K562 (cell line): ENCODE measurements at regions not wholly inside any gene's neighbourhood (a gene's known extent, or its start where the extent isn't known, plus 50 kb on each side); places are given as distances from the start of the nearest gene placed in this dataset.

Source experiments
- ATAC-seq: fragments of 200-7000 bp; cut with Tn5 transposase; 3 replicates; pipeline ENCODE4 v1.9.1; 2020; ENCODE audit warnings: moderate library complexity
- BruUV-seq: library from RNA; stranded (reverse); fragments of 400-500 nt; replicated peaks from 2 replicates; lab custom pipeline; 2021; lab: Mats Ljungman, UMichigan
- CTCF ChIA-PET: fragments of 300-600 bp; formaldehyde crosslinking; extraction: SDS; loops from one replicate; lab custom pipeline; 2021; ENCODE audit warnings: low intra/inter-chr PET ratio; lab: Yijun Ruan, JAX
- POLR2A ChIA-PET: fragments of 300-600, 350-650 bp; sonication (Branson Sonifier 250); formaldehyde crosslinking; extraction: SDS; loops from one replicate; lab custom pipeline; 2021; ENCODE audit warnings: antibody characterized with exemption, inconsistent platforms; lab: Yijun Ruan, JAX
- DNase-seq, 4 experiments: peaks; one replicate each; pipeline versions ENCODE4 v3.0.0 to v3.0.0-alpha.2; 2011 to 2018; ENCODE audit warnings: low spot score in 3 of 4, mixed read lengths in 3 of 4; ENCODE audit errors: extremely low read depth in 1 of 4
- FAIRE-seq: peaks from 2 replicates; lab custom pipeline; 2011; peaks lifted over from hg19 to GRCh38; lab: Jason Lieb, UNC
- H2AFZ ChIP-seq: 2 replicates; pipeline ENCODE4 v1.6.0; 2011; ENCODE audit warnings: low read depth, low read length, control low read depth, inconsistent platforms
- H3K27ac ChIP-seq: fragments of 200-600 bp; 3 replicates; pipeline ENCODE4 v1.8.0; 2011; ENCODE audit warnings: low read depth, mild to moderate bottlenecking, control low read depth, inconsistent platforms, low read length, moderate library complexity, mixed read lengths; ENCODE audit errors: extremely low read depth
- H3K27me3 ChIP-seq, 2 experiments: fragments of 300-600 bp in 1 of 2; 2 replicates in 1 of 2; 3 replicates in 1 of 2; pipeline versions ENCODE4 v1.6.0 to v1.8.0; 2011; ENCODE audit warnings: inconsistent platforms in 2 of 2, low read length in 2 of 2, mild to moderate bottlenecking in 1 of 2, mixed read lengths in 1 of 2, moderate library complexity in 1 of 2; ENCODE audit not compliant: control insufficient read depth in 2 of 2, insufficient read depth in 2 of 2
- H3K36me3 ChIP-seq: fragments of 300-600 bp; 3 replicates; pipeline ENCODE4 v1.8.0; 2011; ENCODE audit warnings: mild to moderate bottlenecking, low read length, inconsistent platforms; ENCODE audit not compliant: control insufficient read depth, insufficient read depth
- H3K4me1 ChIP-seq, 2 experiments: fragments of 200-600 bp in 1 of 2; replicated peaks in 1 of 2; 2 replicates in 1 of 2; 3 replicates in 1 of 2; pipeline versions ENCODE4 v1.5.1 to v1.8.0; 2011; ENCODE audit warnings: inconsistent platforms in 2 of 2, low read length in 2 of 2, mild to moderate bottlenecking in 1 of 2, mixed read lengths in 1 of 2, moderate library complexity in 1 of 2; ENCODE audit not compliant: control insufficient read depth in 2 of 2, insufficient read depth in 2 of 2
- H3K4me2 ChIP-seq: 2 replicates; pipeline ENCODE4 v1.6.1; 2011; ENCODE audit warnings: low read length, control low read depth, inconsistent platforms, mixed read lengths; ENCODE audit not compliant: insufficient read depth
- H3K4me3 ChIP-seq: fragments of 200-600 bp; sonication (generic), shearing (Covaris generic); 2 replicates; pipeline ENCODE4 v1.5.1; 2016; ENCODE audit warnings: control low read depth, inconsistent platforms
- H3K79me2 ChIP-seq: fragments of 200-600 bp; 3 replicates; pipeline ENCODE4 v1.8.0; 2011; ENCODE audit warnings: low read length, inconsistent platforms; ENCODE audit not compliant: control insufficient read depth, insufficient read depth
- H3K9ac ChIP-seq, 2 experiments: 2 replicates each; pipeline versions ENCODE4 v1.6.0 to v1.6.1; 2011; ENCODE audit warnings: low read depth in 2 of 2, low read length in 2 of 2, control low read depth in 1 of 2, inconsistent platforms in 1 of 2, mild to moderate bottlenecking in 1 of 2, mixed read lengths in 1 of 2; ENCODE audit not compliant: insufficient read depth in 1 of 2
- H3K9me1 ChIP-seq: one replicate; pipeline ENCODE4 v1.6.0; 2011; ENCODE audit warnings: inconsistent platforms, mild to moderate bottlenecking, low read length, moderate library complexity; ENCODE audit not compliant: control insufficient read depth, insufficient read depth
- H3K9me3 ChIP-seq: replicated peaks from 2 replicates; pipeline ENCODE4 v1.5.1; 2011; ENCODE audit warnings: low read depth, low read length, inconsistent platforms; ENCODE audit not compliant: control insufficient read depth, insufficient read depth
- H4K20me1 ChIP-seq: replicated peaks from 2 replicates; pipeline ENCODE4 v1.6.1; 2011; ENCODE audit warnings: low read length, inconsistent platforms, mixed read lengths; ENCODE audit not compliant: control insufficient read depth, insufficient read depth
- E4F1 ChIP-seq: fragments of 250-450 bp; sonication (Bioruptor Pico); IDR thresholded peaks from 2 replicates; pipeline ENCODE4 v1.5.0; 2021; ENCODE audit warnings: mild to moderate bottlenecking, borderline replicate concordance
- ESRRB ChIP-seq: fragments of 250-450 bp; sonication (Bioruptor Pico); IDR thresholded peaks from 2 replicates; pipeline ENCODE4 v1.5.0; 2020; ENCODE audit warnings: mild to moderate bottlenecking, moderate library complexity, borderline replicate concordance
- SMARCA5 ChIP-seq: fragments of 450-650 bp; IDR thresholded peaks from 2 replicates; pipeline ENCODE4 v1.6.1; 2016
- TAF15 ChIP-seq: fragments of 200-400 bp; formaldehyde crosslinking; IDR thresholded peaks from 2 replicates; pipeline ENCODE4 v1.6.1; 2017; ENCODE audit warnings: mild to moderate bottlenecking, low read depth, low read length, moderate library complexity
- TBL1XR1 ChIP-seq, 2 experiments: IDR thresholded peaks; 2 replicates each; pipeline ENCODE4 v1.6.1; 2012; ENCODE audit warnings: improper control_type of control experiment in 2 of 2, low read length in 2 of 2, mild to moderate bottlenecking in 1 of 2
- ZBED1 ChIP-seq: IDR thresholded peaks from 2 replicates; pipeline ENCODE4 v1.6.1; 2014
- WGBS: fragments of 100-300 bp; shearing (Covaris generic); methylation state at CpG from one replicate; pipeline ENCODE4 v1.1.6; 2016; ENCODE audit warnings: low coverage, mixed read lengths; ENCODE audit not compliant: insufficient coverage; ENCODE audit errors: missing lambda C conversion rate; 5-methylcytosine and 5-hydroxymethylcytosine counted together
- in situ Hi-C: fragments of 300-500 bp; cut with MboI; formaldehyde crosslinking; loops from 4 replicates; pipeline ENCODE4 v1.15.0; 2018; ENCODE audit warnings: inconsistent platforms, mixed read lengths
- intact Hi-C: fragments of 100-400 bp; cut with micrococcal nuclease; formaldehyde crosslinking; loops from 2 replicates; pipeline ENCODE4 v1.14.2; 2022
- TF ChIP-seq, protein P1 (sequence below): fragments of 250-450 bp; sonication (Bioruptor Pico); IDR thresholded peaks from 2 replicates; pipeline ENCODE4 v1.8.0; 2022; ENCODE audit warnings: moderate library complexity, mild to moderate bottlenecking, inconsistent platforms

DNA sequence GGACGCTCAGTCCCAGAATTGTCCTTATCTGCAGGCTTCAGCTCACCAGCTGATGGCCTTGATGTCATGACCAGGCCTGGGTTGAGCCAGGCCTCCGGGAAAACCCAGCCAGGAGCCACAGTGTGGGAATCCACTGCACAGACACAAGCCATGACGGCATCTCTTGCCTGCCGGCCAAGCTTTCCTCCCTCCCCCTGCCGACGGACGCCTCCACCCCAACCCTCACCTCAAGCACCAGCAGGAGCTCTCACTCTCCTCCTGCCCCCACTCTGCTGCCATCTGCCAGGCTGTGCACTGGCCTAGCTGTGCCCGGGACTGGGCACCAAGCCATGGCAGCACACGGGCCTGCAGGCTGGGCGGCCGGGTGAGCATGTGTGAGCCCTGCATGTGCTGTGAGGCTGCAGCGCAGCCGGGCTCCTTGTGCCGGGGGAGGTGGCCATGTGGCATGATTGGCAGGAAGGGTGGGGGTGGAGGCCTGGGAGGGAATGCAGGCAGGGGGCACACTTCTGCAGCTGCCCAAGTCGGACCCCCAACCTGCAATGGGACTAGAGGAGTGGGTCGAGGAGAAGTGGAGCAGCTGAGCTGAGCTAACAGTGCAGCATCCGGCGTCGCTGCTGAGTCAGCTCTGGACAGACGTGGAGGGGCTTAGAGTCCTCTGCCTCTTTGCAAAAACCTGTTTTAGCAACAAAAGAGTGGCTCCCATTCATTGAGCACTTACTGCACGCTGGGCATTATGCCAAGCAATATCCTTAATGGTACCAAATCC lies 268.5 kb downstream of the CBLN1 start:
- FAIRE-seq: no peak
- TF ChIP-seq TBL1XR1 (IDR thresholded peaks at IDR 0.05; ENCODE audit: low read length in 2 of 2) (no peak), ESRRB (CRISPR knock-in tag) (no peak), ZBED1 (no peak), SMARCA5 (no peak), TAF15 (no peak), E4F1 (CRISPR knock-in tag) (no peak)
- TF ChIP-seq, protein P1, sequence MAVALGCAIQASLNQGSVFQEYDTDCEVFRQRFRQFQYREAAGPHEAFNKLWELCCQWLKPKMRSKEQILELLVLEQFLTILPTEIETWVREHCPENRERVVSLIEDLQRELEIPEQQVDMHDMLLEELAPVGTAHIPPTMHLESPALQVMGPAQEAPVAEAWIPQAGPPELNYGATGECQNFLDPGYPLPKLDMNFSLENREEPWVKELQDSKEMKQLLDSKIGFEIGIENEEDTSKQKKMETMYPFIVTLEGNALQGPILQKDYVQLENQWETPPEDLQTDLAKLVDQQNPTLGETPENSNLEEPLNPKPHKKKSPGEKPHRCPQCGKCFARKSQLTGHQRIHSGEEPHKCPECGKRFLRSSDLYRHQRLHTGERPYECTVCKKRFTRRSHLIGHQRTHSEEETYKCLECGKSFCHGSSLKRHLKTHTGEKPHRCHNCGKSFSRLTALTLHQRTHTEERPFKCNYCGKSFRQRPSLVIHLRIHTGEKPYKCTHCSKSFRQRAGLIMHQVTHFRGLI (CRISPR knock-in tag): no peak
- TF ChIP-seq, all 486 proteins: peak for 0
- 4% methylated on average over 20 of the region's 21 CpGs for WGBS
- no peak for ATAC-seq
- in situ Hi-C loops: no loop called here
- no peak overlapping the region for H3K4me3 ChIP-seq
- no peak overlapping the region for H3K27ac ChIP-seq
- BruUV-seq: no TSS peak
- H3K79me2 ChIP-seq: no peaks in the 10 kb centered on the region
- H3K27me3 ChIP-seq: no peaks in the 10 kb centered on the region
- H2AFZ ChIP-seq: no peak overlapping the region
- no peaks in the 10 kb centered on the region; the same call in 1 of the 2 replicates for H4K20me1 ChIP-seq
- ChIA-PET POLR2A (no interaction called here), CTCF (no interaction called here)
- H3K4me1 ChIP-seq: no peaks in the 10 kb centered on the region
- no peak for DNase-seq
- H3K9me1 ChIP-seq: no peaks in the 10 kb centered on the region
- intact Hi-C loops: no loop called here
- H3K9me3 ChIP-seq: no peaks in the 10 kb centered on the region
- H3K36me3 ChIP-seq: no peaks in the 10 kb centered on the region
- H3K4me2 ChIP-seq: no peak overlapping the region
- no peak overlapping the region for H3K9ac ChIP-seq
